Testis (tissue), 2 donors: ENCODE measurements at regions not wholly inside any gene's neighbourhood (a gene's known extent, or its start where the extent isn't known, plus 50 kb on each side); places are given as distances from the start of the nearest gene placed in this dataset.

Experiments
- CTCF ChIP-seq, 3 experiments: fragments of 450-650 bp in 2 of 3; fragments of 200-600 bp in 1 of 3; sonication (generic) in 1 of 3; IDR thresholded peaks; one replicate each; pipeline ENCODE4 v1.5.1; 2016 to 2019; ENCODE audit warnings: antibody characterized with exemption in 3 of 3, mild to moderate bottlenecking in 2 of 3, moderate library complexity in 1 of 3
- POLR2A ChIP-seq: fragments of 450-650 bp; IDR thresholded peaks from one replicate; pipeline ENCODE4 v1.6.1; 2017; ENCODE audit warnings: antibody characterized with exemption, mild to moderate bottlenecking, moderate library complexity

GRCh38 chr5:156191547-156191946 lies 135.4 kb upstream of the SGCD start:
- no peak for TF ChIP-seq CTCF (IDR thresholded peaks at IDR 0.05)
- no peak for TF ChIP-seq POLR2A
